LNCAP (cell line): ENCODE measurements at regions not wholly inside any gene's neighbourhood (a gene's known extent, or its start where the extent isn't known, plus 50 kb on each side); places are given as distances from the start of the nearest gene placed in this dataset.

Experiments used
- CTCF ChIP-seq: fragments of 450-650 bp; IDR thresholded peaks from 2 replicates; pipeline ENCODE4 v1.5.1; 2017; ENCODE audit warnings: mild to moderate bottlenecking

GRCh38 chr14:26334288-26334687 lies 263.5 kb downstream of the NOVA1 start:
- no peak for TF ChIP-seq CTCF

DNA sequence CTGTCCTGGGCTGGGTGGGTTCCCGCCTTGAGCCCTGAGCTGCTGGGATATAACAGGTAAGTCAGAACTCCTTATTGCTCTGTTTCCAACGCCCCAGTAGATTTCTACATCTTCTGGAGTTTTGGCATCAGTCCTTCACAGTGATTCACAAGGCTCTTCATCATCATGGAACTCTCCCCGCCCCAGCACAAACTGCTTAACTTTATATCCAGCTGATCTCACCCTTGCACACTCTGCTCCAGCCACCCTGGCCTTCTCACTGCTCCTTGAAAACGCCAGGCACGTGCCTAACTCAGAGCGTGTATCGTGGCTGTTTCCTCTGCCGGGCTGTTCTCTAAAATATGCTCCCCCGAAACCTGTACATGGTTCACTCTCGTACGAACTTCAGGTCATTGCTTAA lies 264.9 kb downstream of the NOVA1 start:
- no peak for TF ChIP-seq CTCF

GRCh38 chr14:26330982-26331381 lies 266.9 kb downstream of the NOVA1 start:
- no peak for TF ChIP-seq CTCF

DNA sequence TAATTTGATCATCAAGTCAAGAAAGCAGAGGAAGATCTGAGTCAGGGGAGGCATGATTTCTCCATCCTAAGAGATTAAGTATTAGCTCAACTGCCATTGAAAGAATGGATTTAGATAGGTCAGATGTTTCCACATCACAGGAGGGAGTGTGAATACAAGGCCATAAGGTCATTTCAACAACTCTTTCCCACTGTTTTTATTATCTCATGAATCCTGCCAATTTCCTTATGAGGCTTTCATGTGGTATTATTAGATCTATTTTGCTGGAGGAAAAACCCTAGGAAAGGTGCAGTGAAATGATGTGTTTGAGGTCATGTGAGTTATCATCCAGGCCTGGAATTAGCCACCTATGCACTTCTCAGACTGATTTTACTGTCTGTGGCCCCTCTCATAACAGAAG lies 269.0 kb downstream of the NOVA1 start:
- TF ChIP-seq CTCF = no peak

- TF ChIP-seq CTCF = no peak
Observed at GRCh38 chr14:26323869-26324268, 274.0 kb downstream of the NOVA1 start.

DNA sequence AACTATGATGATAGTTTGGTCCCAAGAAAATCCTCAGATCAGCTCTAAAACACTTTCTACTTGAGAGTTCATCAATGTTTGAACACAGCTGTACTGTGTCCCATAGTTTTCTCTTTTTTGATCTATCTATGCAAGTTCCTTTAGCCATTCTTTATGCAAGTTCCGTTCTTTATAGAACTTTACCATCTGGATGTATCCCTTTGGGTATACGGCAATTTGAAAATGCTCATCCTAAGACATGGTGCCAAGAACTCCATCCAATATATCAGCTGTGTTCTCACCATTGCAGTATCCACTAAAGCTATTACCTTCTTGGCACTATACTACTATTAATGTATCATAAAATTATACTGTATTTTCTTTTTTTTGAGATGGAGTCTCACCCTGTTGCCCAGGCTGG lies 276.9 kb downstream of the NOVA1 start:
- TF ChIP-seq CTCF = no peak

GRCh38 chr14:26319139-26319864 lies 278.5 kb downstream of the NOVA1 start:
- TF ChIP-seq CTCF = no peak

DNA sequence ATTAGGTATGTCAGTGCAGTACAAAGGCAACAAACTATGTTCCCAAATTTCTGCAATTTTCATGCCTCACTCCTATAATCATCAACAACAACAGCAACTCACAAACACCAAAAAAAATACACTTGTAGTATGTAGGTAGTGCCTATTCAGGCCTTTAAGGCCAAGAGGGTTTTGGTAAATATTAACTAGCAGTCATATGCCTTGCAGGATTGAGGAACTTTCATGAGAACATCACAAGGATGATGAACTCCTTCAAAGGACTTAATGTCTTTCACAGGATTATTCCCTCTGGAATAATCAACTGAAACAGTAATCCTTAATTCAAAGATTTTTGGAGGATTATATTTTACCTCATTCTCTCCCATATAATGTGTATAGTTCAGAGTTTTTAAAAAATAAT lies 293.8 kb downstream of the NOVA1 start:
- TF ChIP-seq CTCF = no peak
